Activated CD8-positive, alpha-beta T cell treated with anti-CD3 and anti-CD28 coated beads for 36 hours (primary cell): ENCODE measurements at regions not wholly inside any gene's neighbourhood (a gene's known extent, or its start where the extent isn't known, plus 50 kb on each side); places are given as distances from the start of the nearest gene placed in this dataset.

Source experiments
- ATAC-seq: fragments of 200-7000 bp; cut with Tn5 transposase; one replicate; pipeline ENCODE4 v1.10.0; 2021; ENCODE audit warnings: mild to moderate bottlenecking, moderate library complexity
- CTCF ChIA-PET: fragments of 350-600 bp; sonication (Branson Sonifier 250); formaldehyde crosslinking; loops from one replicate; lab custom pipeline; 2021; ENCODE audit warnings: antibody characterized with exemption; lab: Charles Lee
- POLR2A ChIA-PET: fragments of 350-600 bp; sonication (Branson Sonifier 250); formaldehyde crosslinking; loops from one replicate; lab custom pipeline; 2021; ENCODE audit warnings: antibody characterized with exemption; lab: Charles Lee
- DNase-seq: peaks from one replicate; pipeline ENCODE4 v3.0.0-alpha.2; 2020
- H3K27ac Mint-ChIP-seq: one replicate; pipeline ENCODE4 v1.8.0; 2021; ENCODE audit warnings: mild to moderate bottlenecking, mixed read lengths
- H3K27me3 Mint-ChIP-seq: one replicate; pipeline ENCODE4 v1.8.0; 2021; ENCODE audit warnings: mixed read lengths
- H3K36me3 Mint-ChIP-seq: one replicate; pipeline ENCODE4 v1.8.0; 2021; ENCODE audit warnings: low read depth, mixed read lengths
- H3K4me1 Mint-ChIP-seq: one replicate; pipeline ENCODE4 v1.8.0; 2021; ENCODE audit warnings: low read depth, mixed read lengths
- H3K4me3 Mint-ChIP-seq: one replicate; pipeline ENCODE4 v1.8.0; 2021; ENCODE audit warnings: mild to moderate bottlenecking, moderate library complexity, mixed read lengths
- H3K9me3 Mint-ChIP-seq: one replicate; pipeline ENCODE4 v1.8.0; 2021; ENCODE audit warnings: mixed read lengths
- CTCF ChIP-seq: fragments of 200-600 bp; IDR thresholded peaks from one replicate; pipeline ENCODE4 v1.8.0; 2022; ENCODE audit warnings: antibody characterized with exemption, mild to moderate bottlenecking
- intact Hi-C: fragments of 100-400 bp; cut with micrococcal nuclease; formaldehyde crosslinking; loops from one replicate; pipeline ENCODE4 v1.10.0; 2022

- Mint-ChIP-seq H3K4me1 (no peaks in the 10 kb centered on the region), H3K9me3 (no peaks in the 10 kb centered on the region), H3K27me3 (no peaks in the 10 kb centered on the region), H3K27ac (no peak overlapping the region), H3K4me3 (no peak overlapping the region), H3K36me3 (no peaks in the 10 kb centered on the region)
- ChIA-PET CTCF (no interaction called here), POLR2A (no interaction called here)
- intact Hi-C loops: no loop called here
- ATAC-seq (no peak), DNase-seq (no peak)
- TF ChIP-seq CTCF: no peak
Measured at GRCh38 chr4:27934871-27935270, 1074.2 kb downstream of the STIM2 start.

DNA sequence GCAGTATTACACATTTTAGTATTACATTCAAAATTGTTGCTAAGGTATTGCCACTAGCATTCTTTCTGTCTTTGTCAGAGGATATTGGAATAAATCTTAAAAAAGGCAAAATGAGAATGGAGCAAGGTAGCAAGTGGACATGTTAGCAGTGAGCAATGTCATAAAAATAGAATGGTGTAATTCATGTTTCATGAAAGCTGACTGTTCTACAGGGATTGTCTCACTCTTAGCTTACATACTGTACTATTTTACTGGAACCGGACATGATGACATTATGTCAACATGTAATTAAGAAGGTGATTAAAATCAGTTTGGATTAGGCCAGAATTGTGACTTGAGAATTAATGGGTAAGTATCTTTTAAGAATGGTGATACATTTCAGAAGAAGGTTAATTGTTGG lies 1086.2 kb downstream of the STIM2 start:
- H3K4me3 Mint-ChIP-seq: no peak overlapping the region
- no peak for TF ChIP-seq CTCF
- H3K36me3 Mint-ChIP-seq: no peaks in the 10 kb centered on the region
- H3K27me3 Mint-ChIP-seq: no peaks in the 10 kb centered on the region
- no peaks in the 10 kb centered on the region for H3K4me1 Mint-ChIP-seq
- ChIA-PET POLR2A (no interaction called here), CTCF (interaction anchor here (1.0 kb wide), 1 partner anchor 10 kb away, joined by 3 read pairs; no protein-coding TSS in a partner anchor)
- H3K9me3 Mint-ChIP-seq: peaks cover 5% of the 10 kb centered on the region
- H3K27ac Mint-ChIP-seq: no peak overlapping the region
- intact Hi-C loops: no loop called here
- DNase-seq (no peak), ATAC-seq (no peak)

GRCh38 chr4:27947302-27947701 lies 1086.7 kb downstream of the STIM2 start:
- intact Hi-C loops: no loop called here
- no peak for ATAC-seq
- no peak overlapping the region for H3K4me3 Mint-ChIP-seq
- ChIA-PET POLR2A (no interaction called here), CTCF (interaction anchor here (1.0 kb wide), 1 partner anchor 9 kb away, joined by 3 read pairs; no protein-coding TSS in a partner anchor)
- H3K27ac Mint-ChIP-seq: no peak overlapping the region
- no peaks in the 10 kb centered on the region for H3K36me3 Mint-ChIP-seq
- peaks cover 5% of the 10 kb centered on the region for H3K9me3 Mint-ChIP-seq
- no peak for TF ChIP-seq CTCF
- H3K27me3 Mint-ChIP-seq: no peaks in the 10 kb centered on the region
- H3K4me1 Mint-ChIP-seq: no peaks in the 10 kb centered on the region
- no peak for DNase-seq

DNA sequence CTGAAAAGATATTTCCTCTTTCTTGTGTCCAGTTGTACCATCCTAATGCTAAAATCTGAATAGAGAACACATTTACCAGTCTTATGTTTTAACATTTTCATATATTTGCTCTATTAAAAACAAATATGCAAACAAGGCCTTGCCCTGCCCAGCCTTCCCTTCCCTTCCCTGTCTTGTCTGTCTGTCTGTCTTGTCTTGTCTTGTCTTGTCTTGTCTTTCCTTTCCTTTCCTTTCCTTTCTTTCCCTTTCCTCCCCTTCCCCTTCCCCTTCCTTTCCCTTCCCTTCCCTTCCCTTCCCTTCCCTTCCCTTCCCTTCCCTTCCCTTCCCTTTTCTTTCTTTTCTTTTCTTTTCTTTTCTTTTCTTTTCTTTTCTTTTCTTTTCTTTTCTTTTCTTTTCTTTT lies 1103.5 kb downstream of the STIM2 start:
- peaks cover 6% of the 10 kb centered on the region for H3K9me3 Mint-ChIP-seq
- no peaks in the 10 kb centered on the region for H3K27me3 Mint-ChIP-seq
- DNase-seq: no peak
- intact Hi-C loops: no loop called here
- H3K36me3 Mint-ChIP-seq: no peaks in the 10 kb centered on the region
- ChIA-PET POLR2A (no interaction called here), CTCF (no interaction called here)
- ATAC-seq: no peak
- H3K4me3 Mint-ChIP-seq: no peak overlapping the region
- no peaks in the 10 kb centered on the region for H3K4me1 Mint-ChIP-seq
- no peak for TF ChIP-seq CTCF
- H3K27ac Mint-ChIP-seq: no peak overlapping the region

DNA sequence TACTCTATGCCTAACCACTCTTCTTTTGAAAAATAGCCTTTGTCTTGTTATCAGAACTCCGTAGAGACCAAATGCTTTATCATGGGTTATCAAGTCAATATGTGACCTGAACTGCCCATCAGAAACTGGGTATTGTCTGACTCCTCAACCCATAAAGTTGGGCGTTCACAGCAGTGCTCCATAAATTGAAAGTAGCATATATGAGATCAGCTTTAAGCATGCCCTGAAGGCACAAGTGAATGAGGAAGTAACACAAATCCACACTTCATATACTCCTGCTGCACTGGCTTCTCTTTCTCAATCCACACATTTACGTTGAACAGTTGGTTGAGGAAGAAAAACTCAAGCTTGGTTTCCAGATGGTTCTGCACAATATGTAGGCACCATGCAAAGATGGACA lies 1106.0 kb downstream of the STIM2 start:
- ATAC-seq: no peak
- intact Hi-C loops: no loop called here
- Mint-ChIP-seq H3K27ac (no peak overlapping the region), H3K4me3 (no peak overlapping the region), H3K27me3 (no peaks in the 10 kb centered on the region), H3K4me1 (no peaks in the 10 kb centered on the region), H3K9me3 (peaks cover 4% of the 10 kb centered on the region), H3K36me3 (no peaks in the 10 kb centered on the region)
- TF ChIP-seq CTCF: no peak
- DNase-seq: no peak
- POLR2A ChIA-PET: no interaction called here
- CTCF ChIA-PET: no interaction called here
